ENCODE measurements at regions not wholly inside any gene's neighbourhood (a gene's known extent, or its start where the extent isn't known, plus 50 kb on each side); places are given as distances from the start of the nearest gene placed in this dataset.

DNA sequence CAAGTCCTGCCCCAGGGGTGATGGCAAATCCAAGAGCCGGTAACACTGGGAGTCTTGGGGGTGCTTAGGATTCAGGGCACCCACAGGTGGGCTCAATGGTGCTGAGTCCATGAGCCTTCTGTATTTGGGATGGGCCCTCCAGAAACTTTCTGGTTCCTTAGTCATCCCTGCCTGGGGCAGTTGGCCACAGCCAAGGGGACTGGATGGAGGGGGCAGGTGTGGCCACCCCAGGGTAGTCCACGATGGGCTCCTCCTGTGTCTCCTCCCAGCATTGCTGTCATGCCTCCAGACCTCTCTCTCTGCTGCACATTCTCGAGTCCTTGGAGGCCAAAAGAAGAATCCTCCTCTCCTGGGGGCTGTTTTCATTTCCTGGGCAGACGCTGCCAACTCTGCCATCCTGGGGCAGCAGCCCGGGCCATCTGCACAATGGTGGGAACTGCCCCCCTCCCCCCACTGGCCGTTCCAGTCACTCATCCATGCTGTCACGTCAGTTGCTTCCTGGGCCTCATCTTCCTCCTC is 158.0 kb upstream of the TWIST2 start:
- no peak for ATAC-seq

GRCh38 chr2:238690511-238690910 is 157.4 kb upstream of the TWIST2 start:
- ATAC-seq = no peak

DNA sequence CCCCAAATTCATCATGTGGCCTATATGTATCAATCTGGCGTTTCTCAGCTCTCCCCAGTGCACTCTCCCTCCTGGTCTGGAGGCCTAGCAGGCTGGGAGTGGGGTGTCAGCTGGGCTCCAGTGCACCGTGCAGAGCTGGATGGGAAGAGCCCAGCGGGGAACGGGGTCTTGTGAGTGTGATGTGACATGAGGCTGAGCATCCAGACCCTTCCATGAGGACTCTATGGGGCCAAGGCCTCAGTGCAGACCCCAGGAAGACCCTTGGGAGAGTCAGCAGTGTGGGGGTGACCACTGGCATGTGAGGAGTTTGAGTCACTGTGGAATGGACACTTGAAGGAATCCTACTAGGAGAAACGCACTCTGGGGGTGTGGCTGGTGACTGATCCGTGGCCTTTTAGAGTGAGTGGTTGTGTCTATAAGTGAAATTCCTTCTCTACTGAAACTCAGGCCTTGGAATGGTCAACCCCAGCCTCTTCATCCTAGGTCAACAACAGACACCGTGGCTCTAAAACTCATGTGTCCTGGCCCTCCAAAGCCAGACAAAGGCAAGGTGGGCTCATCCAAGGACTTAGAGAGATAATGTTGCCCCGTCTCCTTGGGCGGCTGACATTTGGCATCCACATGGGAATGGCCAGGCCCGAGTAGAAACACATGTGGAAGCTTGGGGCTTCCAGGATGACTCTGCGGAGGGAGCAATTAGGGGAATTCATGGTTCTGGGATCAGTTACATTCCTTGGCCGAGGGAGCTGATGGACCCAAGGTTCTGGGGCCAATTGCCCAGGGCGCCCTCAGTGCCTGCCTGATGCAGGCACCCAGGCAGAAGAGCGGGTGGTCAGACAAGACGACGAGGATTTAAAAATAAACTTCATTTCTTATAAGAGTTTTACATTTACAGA is 156.0 kb upstream of the TWIST2 start:
- ATAC-seq = no peak

DNA sequence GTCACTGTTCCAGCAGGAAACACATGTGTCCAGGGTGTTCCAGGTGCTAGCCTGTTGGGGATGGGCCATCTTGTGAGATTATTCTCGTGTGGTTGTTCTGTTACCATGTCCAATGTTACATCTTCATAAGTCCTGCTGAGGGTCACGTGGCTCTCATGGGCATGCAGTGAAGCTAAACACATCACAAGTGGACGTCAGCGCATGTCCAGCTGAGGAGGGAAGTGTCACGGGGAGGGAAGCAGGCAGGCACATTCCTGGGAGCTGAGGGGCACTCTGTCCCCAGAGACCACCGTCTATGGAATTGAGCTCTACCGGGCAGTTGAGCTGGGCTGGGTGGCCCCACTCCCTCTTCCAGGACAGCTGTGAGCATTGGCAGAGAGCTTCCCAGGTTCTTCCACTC is 155.3 kb upstream of the TWIST2 start:
- no peak for ATAC-seq

- ATAC-seq = no peak
Measured at GRCh38 chr2:238693337-238694093, 154.4 kb upstream of the TWIST2 start.

DNA sequence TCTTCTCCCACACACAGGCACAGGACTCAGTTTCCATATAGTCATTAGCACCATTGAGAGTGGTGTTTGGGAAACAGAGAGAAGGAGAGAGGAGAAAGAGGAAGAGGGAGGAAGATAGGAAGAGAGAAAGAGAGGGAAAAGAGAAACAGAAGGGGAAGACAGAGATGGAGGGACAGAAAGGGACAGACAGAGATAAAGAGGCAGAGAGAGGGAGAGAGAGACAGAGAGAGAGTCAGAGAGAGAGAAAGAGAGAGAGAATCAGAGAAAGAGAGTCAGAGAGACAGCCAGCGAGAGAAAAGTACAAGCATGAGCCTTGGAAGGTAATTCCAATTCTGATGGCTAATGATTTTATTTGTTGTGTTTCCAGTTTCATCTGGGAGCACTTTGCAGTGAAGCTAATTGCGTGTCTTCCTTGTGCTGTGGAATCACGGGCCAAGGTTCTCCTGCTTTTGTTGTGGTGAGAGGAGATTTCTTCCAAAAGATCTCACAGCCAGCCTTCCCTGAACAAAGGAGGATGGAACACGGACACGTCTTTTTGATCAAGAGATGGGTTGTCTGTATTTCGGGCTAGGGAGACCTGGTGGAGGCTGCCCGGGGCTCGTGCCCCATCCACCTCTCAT is 153.6 kb upstream of the TWIST2 start:
- ATAC-seq = no peak

DNA sequence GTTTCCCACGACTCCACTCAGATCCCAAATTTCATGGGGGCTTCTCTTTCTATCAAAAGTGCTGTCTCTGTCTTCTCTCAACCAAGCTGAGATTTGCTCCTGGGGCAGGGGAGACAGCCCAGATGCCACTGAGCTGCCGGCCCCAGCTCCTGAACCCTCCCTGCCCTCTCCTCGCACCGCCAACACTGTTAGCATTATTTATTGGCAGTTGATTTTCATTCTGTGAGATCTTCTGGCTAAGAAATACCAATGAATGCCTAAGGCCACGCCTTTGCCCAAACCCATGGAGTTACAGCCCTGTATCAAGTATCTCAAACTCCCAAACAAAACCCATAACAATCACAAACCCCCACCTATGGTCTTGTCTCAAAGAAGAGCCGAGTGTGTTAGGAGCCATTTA is 153.0 kb upstream of the TWIST2 start:
- ATAC-seq = no peak

DNA sequence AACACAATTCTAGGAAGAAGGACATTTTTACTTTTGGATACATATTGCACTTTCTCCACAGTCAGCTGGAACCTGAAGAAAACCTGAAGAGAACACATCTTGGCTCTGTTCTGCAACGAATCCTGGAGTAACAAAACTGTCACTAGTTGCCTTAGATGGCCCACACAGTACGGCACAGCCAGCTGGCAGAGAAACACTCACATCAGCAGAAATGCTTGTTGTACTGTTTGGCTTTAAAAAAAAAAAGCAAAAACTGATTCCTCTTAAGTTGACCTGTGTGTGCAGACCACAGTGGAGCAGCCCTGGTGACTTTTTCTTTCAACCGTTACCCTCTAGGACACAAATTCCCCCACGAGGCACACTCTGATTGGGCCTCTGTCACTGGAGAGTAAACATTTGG is 152.3 kb upstream of the TWIST2 start:
- ATAC-seq = no peak

DNA sequence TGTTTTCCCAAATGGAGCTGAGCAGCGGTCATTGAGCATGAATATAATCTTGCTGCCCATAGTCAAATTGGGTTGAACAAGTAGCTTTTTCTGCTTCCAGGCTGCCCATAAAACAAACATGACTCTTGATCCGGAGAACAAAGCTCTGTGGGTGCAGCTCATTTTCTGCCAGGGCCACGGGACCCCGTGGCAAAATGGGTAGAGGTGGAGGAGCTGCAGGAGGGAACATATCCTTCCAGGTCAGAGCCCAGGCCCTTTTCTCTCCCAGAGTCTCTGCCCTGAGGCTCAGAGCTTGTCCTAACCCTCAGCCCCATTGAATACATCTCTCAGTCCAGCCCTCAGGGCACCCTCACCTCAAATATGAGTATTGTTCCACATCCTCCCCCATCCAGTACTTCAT is 151.6 kb upstream of the TWIST2 start:
- no peak for ATAC-seq

DNA sequence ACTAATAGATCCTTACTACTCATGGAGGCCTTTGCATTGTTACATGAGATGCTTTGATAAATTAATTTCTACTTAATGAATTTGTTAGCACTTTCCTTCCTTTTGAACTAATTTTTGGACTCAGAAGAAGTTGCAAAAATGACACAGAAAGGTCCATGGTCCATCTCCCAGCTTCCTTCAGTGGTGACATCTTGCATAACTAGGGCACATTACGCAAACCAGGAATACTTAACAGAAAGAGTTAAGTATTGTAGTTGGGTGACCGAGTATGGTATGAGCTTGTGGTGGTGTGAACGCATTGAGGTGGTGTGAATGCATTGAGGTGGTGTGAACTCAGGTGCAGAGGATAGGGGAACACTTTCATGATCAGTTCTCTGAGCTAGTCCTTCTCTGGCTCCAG is 151.1 kb upstream of the TWIST2 start:
- ATAC-seq = no peak

- ATAC-seq = no peak
Measured at GRCh38 chr2:238697193-238698071, 150.5 kb upstream of the TWIST2 start.

DNA sequence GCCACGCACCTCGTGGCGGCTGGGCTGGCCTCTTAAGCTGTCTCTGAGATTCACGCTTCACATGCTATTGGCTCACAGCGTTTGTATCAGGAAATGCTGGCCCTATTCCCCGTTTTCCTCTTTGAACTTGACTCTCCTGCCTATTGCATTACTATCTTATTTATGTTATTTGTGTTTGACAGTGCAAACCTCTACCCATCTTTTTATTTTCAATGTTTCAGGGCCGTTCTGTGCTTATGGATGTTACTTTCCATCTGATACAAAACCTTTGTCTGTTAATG is 149.9 kb upstream of the TWIST2 start:
- ATAC-seq = no peak

- no peak for ATAC-seq
Measured at GRCh38 chr2:238698451-238699306, 149.2 kb upstream of the TWIST2 start.

DNA sequence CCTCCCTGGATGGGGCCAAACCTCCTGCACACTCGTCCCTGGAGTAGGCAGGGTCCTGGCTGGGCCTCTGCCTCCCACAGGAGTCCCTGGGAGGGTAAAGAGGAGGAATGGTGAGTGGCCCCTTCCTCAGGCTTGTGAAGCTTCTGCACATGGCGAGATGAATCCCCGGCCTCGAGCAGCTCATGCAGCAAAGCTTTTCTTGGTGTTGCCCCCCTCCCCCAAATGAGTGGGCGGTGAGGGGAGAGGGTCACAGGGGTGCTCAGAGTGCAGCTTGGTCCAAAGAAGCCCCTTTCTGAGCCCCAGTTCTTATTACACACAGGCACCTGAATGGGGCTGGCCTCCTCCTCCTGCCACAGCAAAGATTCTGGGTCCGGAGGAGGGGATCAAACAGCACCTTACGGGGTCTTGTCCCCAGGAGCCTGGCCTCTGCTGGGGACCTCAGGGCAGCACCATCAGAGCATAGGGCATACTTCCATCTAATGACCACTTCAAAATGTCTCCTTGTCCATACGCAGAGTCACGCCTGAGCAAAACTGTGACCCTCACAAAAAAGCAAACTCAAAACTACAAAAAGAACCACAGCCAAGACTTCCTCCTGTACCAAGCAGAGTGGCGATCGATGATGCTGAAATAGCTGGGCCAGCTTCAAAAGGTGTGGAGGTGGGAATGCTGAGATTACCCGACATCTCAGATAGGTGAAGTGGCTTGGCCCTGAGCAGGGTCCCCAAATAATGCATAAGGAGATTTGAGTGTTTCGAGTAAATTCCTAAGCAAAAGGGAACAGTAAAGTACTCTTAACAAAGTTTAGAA is 148.4 kb upstream of the TWIST2 start:
- ATAC-seq = no peak

- no peak for ATAC-seq
Measured at GRCh38 chr2:238700117-238700457, 147.8 kb upstream of the TWIST2 start.

DNA sequence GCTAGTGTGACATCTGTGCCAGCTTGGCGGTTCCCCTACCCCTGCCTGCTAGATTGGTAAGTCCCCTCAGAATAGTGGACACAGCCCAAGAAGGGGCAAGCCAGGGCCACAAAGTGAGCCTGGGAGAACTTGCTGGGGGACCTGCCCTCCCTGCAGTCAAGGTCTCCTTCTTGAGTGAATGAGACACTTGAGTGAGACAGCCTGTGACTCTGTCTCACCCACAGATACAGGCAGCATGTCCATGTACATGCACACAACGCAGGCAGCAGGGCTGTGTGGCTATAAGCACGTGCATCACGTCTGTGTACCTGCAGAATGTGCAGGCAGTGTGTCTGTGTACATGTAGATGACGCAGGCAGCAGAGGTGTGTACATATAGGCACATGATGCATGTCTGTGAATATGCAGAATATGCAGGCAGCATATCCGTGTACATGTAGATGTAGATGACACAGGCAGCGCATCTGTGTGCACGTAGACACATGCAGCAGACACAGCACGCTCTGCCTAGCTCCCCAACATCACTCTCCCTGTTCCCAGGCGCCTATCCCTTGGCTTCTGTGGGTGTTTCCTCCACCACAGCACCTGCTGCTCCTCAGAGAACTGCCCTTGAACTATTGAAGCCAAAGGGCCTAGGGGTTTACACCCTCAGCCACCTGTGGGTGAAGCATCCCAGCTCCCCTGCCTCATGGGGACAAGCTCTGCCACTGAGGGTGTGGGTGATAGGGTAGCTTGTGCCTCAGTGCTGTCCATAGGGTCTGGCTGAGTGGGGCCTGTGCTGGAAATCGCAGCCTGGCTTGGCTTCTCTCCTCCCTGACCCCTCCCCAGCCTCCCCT is 147.2 kb upstream of the TWIST2 start:
- no peak for ATAC-seq

- no peak for ATAC-seq
Measured at GRCh38 chr2:238701341-238702206, 146.3 kb upstream of the TWIST2 start.

DNA sequence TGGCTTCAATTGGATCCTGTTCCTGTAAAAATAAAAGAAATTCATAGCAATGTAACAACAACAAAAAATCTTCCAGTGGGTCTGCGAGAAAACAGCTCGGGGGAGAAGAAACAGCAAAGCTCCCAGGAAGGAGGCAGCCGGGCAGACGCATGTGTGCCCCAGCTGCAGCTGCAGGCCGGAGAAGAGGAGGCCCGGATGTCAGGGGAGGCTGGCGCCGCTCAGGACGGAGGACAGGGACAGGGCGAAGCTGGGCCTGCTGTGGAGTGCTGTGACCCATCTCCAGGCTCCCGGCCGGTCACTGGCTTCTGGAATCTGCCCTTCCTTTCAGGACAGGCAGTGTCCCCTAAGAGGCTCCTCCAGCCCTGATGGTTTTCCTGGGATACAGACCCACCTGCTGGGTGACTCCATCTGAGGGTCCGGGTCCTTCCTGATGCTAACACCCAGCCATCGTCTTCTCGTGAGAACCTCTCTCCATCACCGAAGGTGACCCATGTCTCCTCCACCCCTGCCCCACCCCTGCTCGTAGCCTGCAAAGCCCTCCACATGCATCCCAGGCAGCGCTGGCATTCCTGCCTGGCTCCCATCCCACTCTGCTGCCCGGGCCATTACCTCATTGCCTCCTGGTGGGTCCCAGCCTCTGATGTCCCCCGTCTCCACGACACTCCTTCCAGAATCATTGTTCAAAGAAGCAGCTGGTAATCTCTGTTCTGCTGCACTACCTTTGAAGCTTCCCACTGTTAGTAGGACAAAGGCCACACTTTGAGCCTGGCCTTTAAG is 145.4 kb upstream of the TWIST2 start:
- ATAC-seq = no peak
